GM18507 (cell line): ENCODE measurements at regions not wholly inside any gene's neighbourhood (a gene's known extent, or its start where the extent isn't known, plus 50 kb on each side); places are given as distances from the start of the nearest gene placed in this dataset.
A peak's percentile ranks its signal among the peaks of the same experiment; 100 is the strongest.

Experiments
- DNase-seq: peaks from one replicate; pipeline ENCODE4 v3.0.0; 2011; ENCODE audit warnings: low read depth; ENCODE audit not compliant: insufficient read length; ENCODE audit errors: extremely low spot score
- FAIRE-seq: peaks from 2 replicates; lab custom pipeline; 2011; peaks lifted over from hg19 to GRCh38; lab: Jason Lieb, UNC

GRCh38 chr10:2984682-2985081 lies 82.7 kb upstream of the PFKP start:
- FAIRE-seq (peak; percentile 42), DNase-seq (no peak)

GRCh38 chr10:2982146-2982545 lies 85.2 kb upstream of the PFKP start:
- FAIRE-seq (no peak), DNase-seq (no peak)

- FAIRE-seq (no peak), DNase-seq (no peak)
Observed at GRCh38 chr10:2981361-2981801, 86.0 kb upstream of the PFKP start.

GRCh38 chr10:2980791-2981360 lies 86.5 kb upstream of the PFKP start:
- no peak for DNase-seq

GRCh38 chr10:2980116-2980515 lies 87.2 kb upstream of the PFKP start:
- FAIRE-seq (peak; percentile 42), DNase-seq (no peak)

More at GRCh38 chr10:2980791-2981360, 86.5 kb upstream of the PFKP start:
- peak; percentile 76 for FAIRE-seq

- DNase-seq, result no peak
- no peak for FAIRE-seq
Observed at GRCh38 chr10:2979306-2979705, 88.0 kb upstream of the PFKP start.

GRCh38 chr10:2978574-2979273 lies 88.6 kb upstream of the PFKP start:
- DNase-seq, result no peak

GRCh38 chr10:2978111-2978510 lies 89.2 kb upstream of the PFKP start:
- peak; percentile 28 for DNase-seq
- peak; percentile 91 for FAIRE-seq

More at GRCh38 chr10:2978574-2979273, 88.6 kb upstream of the PFKP start:
- peak; percentile 79 for FAIRE-seq

GRCh38 chr10:2974503-2975207 lies 92.7 kb upstream of the PFKP start:
- no peak for DNase-seq
- FAIRE-seq, result no peak

- FAIRE-seq, result no peak
- DNase-seq, result no peak
Observed at GRCh38 chr10:2974083-2974482, 93.3 kb upstream of the PFKP start.

GRCh38 chr10:2972810-2973209 lies 94.5 kb upstream of the PFKP start:
- FAIRE-seq, result no peak

GRCh38 chr10:2972216-2972615 lies 95.1 kb upstream of the PFKP start:
- DNase-seq, result no peak
- FAIRE-seq, result no peak

More at GRCh38 chr10:2972810-2973209, 94.5 kb upstream of the PFKP start:
- no peak for DNase-seq

- FAIRE-seq (no peak), DNase-seq (no peak)
Observed at GRCh38 chr10:2970190-2970823, 97.0 kb upstream of the PFKP start.

- DNase-seq, result no peak
Observed at GRCh38 chr10:2968401-2969058, 98.8 kb upstream of the PFKP start.

GRCh38 chr10:2966134-2966533 lies 101.2 kb upstream of the PFKP start:
- no peak for DNase-seq
- FAIRE-seq, result no peak

More at GRCh38 chr10:2968401-2969058, 98.8 kb upstream of the PFKP start:
- FAIRE-seq, result no peak

- no peak for DNase-seq
- no peak for FAIRE-seq
Observed at GRCh38 chr10:2964632-2965296, 102.6 kb upstream of the PFKP start.

- FAIRE-seq (no peak), DNase-seq (no peak)
Observed at GRCh38 chr10:2963889-2964631, 103.3 kb upstream of the PFKP start.

- FAIRE-seq (no peak), DNase-seq (no peak)
Observed at GRCh38 chr10:2962194-2962593, 105.2 kb upstream of the PFKP start.
